GM06990 (cell line): ENCODE measurements at regions not wholly inside any gene's neighbourhood (a gene's known extent, or its start where the extent isn't known, plus 50 kb on each side); places are given as distances from the start of the nearest gene placed in this dataset.

Experiments used
- DNase-seq: peaks from one replicate; pipeline ENCODE4 v3.0.0-alpha.2; 2011; ENCODE audit not compliant: insufficient read length; ENCODE audit errors: extremely low read depth
- H3K27me3 ChIP-seq: replicated peaks from 2 replicates; pipeline ENCODE4 v1.6.0; 2011; ENCODE audit warnings: low read length; ENCODE audit not compliant: control insufficient read depth, insufficient read depth
- H3K36me3 ChIP-seq: 2 replicates; pipeline ENCODE4 v1.5.1; 2011; ENCODE audit warnings: low read length; ENCODE audit not compliant: control insufficient read depth, insufficient read depth
- H3K4me3 ChIP-seq: replicated peaks from 2 replicates; pipeline ENCODE4 v1.5.1; 2011; ENCODE audit warnings: low read depth, mild to moderate bottlenecking, control low read depth, low read length
- TF ChIP-seq, protein P1 (sequence below): IDR thresholded peaks from 2 replicates; pipeline ENCODE4 v1.5.1; 2011; ENCODE audit warnings: low read length, control low read depth, mild to moderate bottlenecking, inconsistent platforms; ENCODE audit not compliant: insufficient read depth, poor library complexity, severe bottlenecking

DNA sequence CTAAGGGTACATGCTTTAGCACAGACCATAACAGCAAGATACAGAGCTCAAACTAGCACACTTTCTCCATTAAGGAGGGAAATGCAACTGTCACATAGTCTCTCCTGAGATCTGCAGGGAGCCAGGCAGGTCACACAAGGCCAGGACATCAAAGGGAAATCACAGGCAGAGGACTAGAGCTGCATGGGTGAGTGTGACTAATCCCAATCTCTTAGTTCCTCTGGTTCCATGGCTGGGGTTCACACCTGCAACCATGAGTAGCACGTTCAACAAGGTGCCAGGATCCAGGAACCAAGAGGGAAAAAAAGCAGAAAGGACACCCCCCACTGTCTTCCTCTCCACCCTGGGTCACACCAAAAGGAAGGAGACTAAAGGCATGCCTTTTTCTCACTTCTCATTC is 296.5 kb upstream of the STEAP1 start:
- Histone ChIP-seq H3K27me3 (no peaks in the 10 kb centered on the region), H3K4me3 (no peak overlapping the region), H3K36me3 (no peaks in the 10 kb centered on the region)
- TF ChIP-seq, protein P1, sequence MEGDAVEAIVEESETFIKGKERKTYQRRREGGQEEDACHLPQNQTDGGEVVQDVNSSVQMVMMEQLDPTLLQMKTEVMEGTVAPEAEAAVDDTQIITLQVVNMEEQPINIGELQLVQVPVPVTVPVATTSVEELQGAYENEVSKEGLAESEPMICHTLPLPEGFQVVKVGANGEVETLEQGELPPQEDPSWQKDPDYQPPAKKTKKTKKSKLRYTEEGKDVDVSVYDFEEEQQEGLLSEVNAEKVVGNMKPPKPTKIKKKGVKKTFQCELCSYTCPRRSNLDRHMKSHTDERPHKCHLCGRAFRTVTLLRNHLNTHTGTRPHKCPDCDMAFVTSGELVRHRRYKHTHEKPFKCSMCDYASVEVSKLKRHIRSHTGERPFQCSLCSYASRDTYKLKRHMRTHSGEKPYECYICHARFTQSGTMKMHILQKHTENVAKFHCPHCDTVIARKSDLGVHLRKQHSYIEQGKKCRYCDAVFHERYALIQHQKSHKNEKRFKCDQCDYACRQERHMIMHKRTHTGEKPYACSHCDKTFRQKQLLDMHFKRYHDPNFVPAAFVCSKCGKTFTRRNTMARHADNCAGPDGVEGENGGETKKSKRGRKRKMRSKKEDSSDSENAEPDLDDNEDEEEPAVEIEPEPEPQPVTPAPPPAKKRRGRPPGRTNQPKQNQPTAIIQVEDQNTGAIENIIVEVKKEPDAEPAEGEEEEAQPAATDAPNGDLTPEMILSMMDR = no peak
- DNase-seq = no peak

DNA sequence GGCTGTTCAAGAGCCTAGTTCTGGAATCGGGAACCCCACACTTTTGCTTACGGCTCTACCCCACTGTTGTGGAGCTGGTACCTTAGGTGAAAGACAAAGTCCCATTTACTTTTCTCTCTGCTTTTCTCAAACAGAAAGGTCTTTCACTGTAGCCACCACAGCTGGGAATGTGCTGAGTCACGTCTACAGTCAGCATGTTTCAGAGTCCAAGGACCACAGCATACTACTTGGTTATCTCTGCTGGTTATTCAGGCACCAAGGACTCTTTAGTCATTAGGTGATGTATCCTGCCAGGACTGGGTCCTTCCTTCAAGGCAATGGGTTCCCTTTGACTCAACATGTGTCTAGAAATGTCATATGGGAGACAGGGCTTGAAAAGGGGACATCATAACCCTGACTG is 266.8 kb upstream of the STEAP1 start:
- TF ChIP-seq, protein P1 = no peak
- DNase-seq = no peak
- no peaks in the 10 kb centered on the region for H3K27me3 ChIP-seq
- no peaks in the 10 kb centered on the region for H3K36me3 ChIP-seq
- H3K4me3 ChIP-seq = no peak overlapping the region

DNA sequence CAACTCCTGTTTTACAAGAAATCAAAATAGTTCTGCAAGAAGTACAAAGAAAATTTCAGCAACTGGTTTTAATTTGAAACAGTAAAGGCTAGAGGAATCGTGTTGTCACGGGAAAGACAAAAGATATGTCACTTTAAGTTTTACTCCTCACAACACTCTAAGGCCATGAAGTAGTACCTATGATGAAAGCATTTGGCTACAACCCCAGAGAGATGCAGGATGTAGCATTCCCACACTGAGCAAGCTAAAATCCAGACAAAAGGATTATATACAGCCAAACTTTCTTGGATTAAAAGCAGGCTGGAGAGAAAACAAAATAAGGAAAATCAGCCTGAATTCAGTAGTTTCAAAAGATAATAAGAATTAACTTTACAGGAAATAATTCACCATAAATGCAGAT is 245.5 kb upstream of the STEAP1 start:
- Histone ChIP-seq H3K27me3 (no peaks in the 10 kb centered on the region), H3K4me3 (no peak overlapping the region), H3K36me3 (no peaks in the 10 kb centered on the region)
- TF ChIP-seq, protein P1 = no peak
- DNase-seq = no peak

DNA sequence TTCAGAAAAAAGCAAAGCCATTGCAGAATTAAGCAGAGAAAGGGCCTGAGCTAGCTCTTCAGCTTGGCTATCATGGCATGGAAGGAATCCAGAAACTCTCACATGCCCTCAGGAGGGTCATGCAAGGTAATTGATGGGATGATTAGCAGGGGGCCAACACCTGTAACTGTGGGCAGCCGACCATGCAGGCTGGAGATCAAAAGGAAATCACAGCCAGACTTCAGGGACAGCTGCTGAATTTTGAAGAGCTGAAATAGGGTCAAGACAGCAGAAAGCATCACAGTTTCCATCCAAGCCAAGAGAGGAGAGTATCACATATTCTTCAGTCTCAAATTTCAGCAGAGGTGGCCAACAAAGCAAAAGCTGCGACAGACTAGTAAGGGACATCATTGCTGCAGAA is 239.6 kb upstream of the STEAP1 start:
- H3K27me3 ChIP-seq = no peaks in the 10 kb centered on the region
- no peaks in the 10 kb centered on the region for H3K36me3 ChIP-seq
- no peak for DNase-seq
- TF ChIP-seq, protein P1 = no peak
- H3K4me3 ChIP-seq = no peak overlapping the region

DNA sequence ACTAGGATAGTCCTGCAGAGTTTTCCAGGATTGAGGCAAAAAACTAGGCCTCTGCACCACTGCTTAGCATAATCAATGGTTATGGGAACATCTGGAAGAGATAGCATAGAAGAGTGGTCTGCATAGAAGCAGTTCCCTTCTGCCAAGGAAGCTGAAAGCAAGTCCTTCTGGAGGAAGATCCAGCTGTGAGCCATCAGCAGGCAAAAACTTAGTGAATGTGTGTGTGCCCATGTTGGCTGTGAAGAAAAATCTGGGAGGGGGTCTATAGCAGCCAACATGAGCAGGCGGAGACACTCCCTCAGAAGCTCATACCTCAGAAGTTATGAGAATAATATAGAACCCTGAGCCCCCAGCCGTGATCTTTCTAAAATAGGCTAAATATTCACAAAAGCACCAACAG is 228.1 kb upstream of the STEAP1 start:
- H3K27me3 ChIP-seq = no peaks in the 10 kb centered on the region
- DNase-seq = no peak
- no peaks in the 10 kb centered on the region for H3K36me3 ChIP-seq
- TF ChIP-seq, protein P1 = no peak
- H3K4me3 ChIP-seq = no peak overlapping the region

DNA sequence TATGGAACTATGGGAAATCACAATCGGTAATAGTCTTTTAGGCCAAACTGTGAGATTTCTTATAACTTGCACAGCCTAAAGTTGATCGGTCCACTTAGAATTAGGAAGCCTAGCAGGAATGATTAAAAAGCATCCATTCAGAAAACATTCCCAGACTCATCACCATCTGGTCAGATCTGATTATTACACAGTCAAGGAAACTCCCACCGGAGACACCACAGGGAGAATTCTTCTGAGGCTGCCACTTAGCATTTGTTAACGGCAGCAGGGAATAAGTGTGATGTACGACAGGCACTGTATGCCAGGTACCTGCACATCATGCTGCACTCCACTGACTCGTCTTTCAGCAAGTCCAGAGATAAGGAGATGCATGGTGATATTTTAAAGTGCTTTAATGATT is 227.6 kb upstream of the STEAP1 start:
- Histone ChIP-seq H3K36me3 (no peaks in the 10 kb centered on the region), H3K27me3 (no peaks in the 10 kb centered on the region), H3K4me3 (no peak overlapping the region)
- DNase-seq = no peak
- TF ChIP-seq, protein P1 = no peak
